Ishikawa (cell line): ENCODE measurements at regions not wholly inside any gene's neighbourhood (a gene's known extent, or its start where the extent isn't known, plus 50 kb on each side); places are given as distances from the start of the nearest gene placed in this dataset.

ENCODE experiments used
- CEBPB ChIP-seq: IDR thresholded peaks from 2 replicates; pipeline ENCODE4 v1.6.1; 2012
- CREB1 ChIP-seq: IDR thresholded peaks from 2 replicates; pipeline ENCODE4 v1.6.1; 2012; ENCODE audit warnings: low read depth
- EGR1 ChIP-seq: IDR thresholded peaks from 2 replicates; pipeline ENCODE4 v1.6.1; 2012
- RAD21 ChIP-seq: IDR thresholded peaks from 2 replicates; pipeline ENCODE4 v1.6.1; 2012; ENCODE audit warnings: low read depth
- TAF1 ChIP-seq: IDR thresholded peaks from 2 replicates; pipeline ENCODE4 v1.6.1; 2012; ENCODE audit warnings: low read depth, mild to moderate bottlenecking
- TCF12 ChIP-seq: IDR thresholded peaks from 2 replicates; pipeline ENCODE4 v1.6.1; 2012; ENCODE audit warnings: low read depth
- TEAD4 ChIP-seq: IDR thresholded peaks from 2 replicates; pipeline ENCODE4 v1.6.1; 2012
- YY1 ChIP-seq: IDR thresholded peaks from 2 replicates; pipeline ENCODE4 v1.6.1; 2012; ENCODE audit warnings: low read depth
- ZBTB7A ChIP-seq: IDR thresholded peaks from 2 replicates; pipeline ENCODE4 v1.6.1; 2012; ENCODE audit warnings: low read depth
- TF ChIP-seq, protein P1 (sequence below): IDR thresholded peaks from 2 replicates; pipeline ENCODE4 v1.6.1; 2012
- TF ChIP-seq, protein P2 (sequence below): IDR thresholded peaks from 2 replicates; pipeline ENCODE4 v1.6.1; 2012
- TF ChIP-seq, protein P3 (sequence below): IDR thresholded peaks from 2 replicates; pipeline ENCODE4 v1.6.1; 2012; ENCODE audit warnings: low read depth, mild to moderate bottlenecking

DNA sequence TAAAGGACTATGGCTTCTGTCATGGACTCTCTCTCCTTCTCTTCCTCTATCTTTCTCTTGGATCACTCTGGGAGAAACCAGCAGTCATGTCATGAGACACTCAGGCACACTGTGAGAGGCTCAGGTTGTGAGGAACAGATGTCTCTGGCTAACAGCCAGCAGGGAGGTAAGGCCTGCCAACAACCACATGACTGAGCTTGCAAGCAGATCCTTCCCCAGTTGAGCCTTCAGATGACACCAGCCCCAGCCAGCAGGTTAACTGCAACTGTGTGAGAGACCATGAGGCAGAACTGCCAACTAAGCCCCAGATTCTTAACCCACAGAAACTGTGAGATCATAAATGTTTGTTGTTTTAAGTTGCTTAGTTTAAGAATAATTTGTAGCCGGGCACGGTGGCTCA, 90.6 kb downstream of the VCPKMT start:
- TF ChIP-seq, protein P1, sequence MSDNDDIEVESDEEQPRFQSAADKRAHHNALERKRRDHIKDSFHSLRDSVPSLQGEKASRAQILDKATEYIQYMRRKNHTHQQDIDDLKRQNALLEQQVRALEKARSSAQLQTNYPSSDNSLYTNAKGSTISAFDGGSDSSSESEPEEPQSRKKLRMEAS = no peak
- TF ChIP-seq TAF1 (no peak), EGR1 (no peak), CEBPB (no peak), ZBTB7A (no peak), YY1 (no peak), CREB1 (no peak), RAD21 (no peak), TCF12 (no peak), TEAD4 (no peak)
- TF ChIP-seq, protein P2, sequence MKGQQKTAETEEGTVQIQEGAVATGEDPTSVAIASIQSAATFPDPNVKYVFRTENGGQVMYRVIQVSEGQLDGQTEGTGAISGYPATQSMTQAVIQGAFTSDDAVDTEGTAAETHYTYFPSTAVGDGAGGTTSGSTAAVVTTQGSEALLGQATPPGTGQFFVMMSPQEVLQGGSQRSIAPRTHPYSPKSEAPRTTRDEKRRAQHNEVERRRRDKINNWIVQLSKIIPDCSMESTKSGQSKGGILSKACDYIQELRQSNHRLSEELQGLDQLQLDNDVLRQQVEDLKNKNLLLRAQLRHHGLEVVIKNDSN = no peak
- TF ChIP-seq, protein P3, sequence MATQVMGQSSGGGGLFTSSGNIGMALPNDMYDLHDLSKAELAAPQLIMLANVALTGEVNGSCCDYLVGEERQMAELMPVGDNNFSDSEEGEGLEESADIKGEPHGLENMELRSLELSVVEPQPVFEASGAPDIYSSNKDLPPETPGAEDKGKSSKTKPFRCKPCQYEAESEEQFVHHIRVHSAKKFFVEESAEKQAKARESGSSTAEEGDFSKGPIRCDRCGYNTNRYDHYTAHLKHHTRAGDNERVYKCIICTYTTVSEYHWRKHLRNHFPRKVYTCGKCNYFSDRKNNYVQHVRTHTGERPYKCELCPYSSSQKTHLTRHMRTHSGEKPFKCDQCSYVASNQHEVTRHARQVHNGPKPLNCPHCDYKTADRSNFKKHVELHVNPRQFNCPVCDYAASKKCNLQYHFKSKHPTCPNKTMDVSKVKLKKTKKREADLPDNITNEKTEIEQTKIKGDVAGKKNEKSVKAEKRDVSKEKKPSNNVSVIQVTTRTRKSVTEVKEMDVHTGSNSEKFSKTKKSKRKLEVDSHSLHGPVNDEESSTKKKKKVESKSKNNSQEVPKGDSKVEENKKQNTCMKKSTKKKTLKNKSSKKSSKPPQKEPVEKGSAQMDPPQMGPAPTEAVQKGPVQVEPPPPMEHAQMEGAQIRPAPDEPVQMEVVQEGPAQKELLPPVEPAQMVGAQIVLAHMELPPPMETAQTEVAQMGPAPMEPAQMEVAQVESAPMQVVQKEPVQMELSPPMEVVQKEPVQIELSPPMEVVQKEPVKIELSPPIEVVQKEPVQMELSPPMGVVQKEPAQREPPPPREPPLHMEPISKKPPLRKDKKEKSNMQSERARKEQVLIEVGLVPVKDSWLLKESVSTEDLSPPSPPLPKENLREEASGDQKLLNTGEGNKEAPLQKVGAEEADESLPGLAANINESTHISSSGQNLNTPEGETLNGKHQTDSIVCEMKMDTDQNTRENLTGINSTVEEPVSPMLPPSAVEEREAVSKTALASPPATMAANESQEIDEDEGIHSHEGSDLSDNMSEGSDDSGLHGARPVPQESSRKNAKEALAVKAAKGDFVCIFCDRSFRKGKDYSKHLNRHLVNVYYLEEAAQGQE = no peak
